ENCODE measurements at regions not wholly inside any gene's neighbourhood (a gene's known extent, or its start where the extent isn't known, plus 50 kb on each side); places are given as distances from the start of the nearest gene placed in this dataset.
"Not testable (repeated sequence)": the region's sequence is repeated elsewhere in the genome, so short reads cannot be mapped to it uniquely, and the experiment has no call there.

DNA sequence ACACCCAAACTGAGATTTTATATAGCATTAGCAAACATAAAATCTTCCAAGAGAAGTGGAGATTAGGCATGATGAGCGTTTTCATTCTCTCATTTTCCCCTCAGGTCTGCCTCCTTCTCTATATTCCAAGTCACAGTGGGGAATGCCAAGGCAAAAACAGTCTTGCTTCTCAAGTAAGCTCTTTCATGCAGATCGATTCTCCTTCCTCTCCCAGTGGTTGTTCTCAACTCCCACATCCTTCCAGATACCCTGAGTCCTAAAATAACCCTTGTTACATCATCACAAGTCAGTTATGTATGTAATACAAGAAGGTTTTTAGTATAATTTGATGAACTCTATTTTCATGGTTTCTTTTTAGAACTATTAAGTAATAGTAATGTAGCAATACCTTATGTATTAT lies 150.6 kb downstream of the TXNL1 start:
- no peak for DNase-seq

DNA sequence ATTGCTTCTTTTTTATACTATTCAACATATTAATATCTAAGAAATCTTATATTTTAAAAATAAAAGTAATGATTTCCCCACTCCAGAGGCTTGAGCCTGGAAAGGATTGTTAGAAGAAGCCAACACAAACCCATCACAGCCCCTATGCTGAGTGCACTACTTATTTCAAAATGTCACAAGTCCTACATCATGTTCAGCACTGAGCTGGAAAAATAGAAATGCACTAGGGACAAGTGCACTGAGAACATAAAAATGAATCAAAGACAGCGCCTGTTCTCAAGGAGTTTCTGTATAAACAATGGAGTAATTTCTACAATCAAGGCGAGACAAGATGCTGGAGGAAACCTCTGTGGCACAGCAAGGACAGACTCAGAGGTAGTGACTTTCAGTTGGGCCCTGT lies 155.0 kb downstream of the TXNL1 start:
- no peak for DNase-seq

DNA sequence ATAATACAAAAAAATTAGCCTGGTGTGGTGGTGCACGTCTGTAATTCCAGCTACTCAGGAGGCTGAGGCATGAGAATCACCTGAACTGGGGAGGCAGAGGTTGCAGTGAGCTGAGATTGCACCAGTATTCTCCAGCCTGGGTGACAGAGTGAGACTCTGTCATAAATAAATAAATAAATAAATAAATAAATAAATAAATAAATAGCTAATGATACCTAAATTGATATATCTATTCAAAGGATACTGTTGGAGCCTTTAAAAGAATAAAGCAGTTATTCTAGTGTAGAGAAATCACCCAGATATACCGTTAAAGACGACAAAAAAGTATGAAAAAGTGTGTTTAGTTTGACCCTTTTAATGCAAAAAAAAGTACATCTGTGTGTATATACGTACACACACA lies 155.6 kb downstream of the TXNL1 start:
- DNase-seq, result not testable (repeated sequence)

DNA sequence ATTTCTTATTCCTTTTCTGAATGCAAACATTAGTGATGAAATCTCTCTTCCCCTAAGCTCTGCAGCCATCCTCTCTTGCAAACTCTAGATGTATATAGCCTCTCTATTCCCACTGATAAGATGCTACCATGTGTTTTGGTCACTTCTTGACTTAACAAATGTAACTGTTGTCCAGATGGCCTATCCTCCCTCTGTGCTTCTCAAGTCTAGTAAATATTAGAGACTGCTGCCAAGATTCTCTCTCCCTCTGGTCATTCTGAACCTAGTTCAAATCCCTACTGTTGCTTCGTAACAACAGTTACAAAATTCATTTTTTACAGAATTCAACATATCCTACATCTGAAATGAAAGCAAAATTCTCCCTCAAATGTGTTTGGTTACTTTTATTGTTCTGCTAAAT lies 156.6 kb downstream of the TXNL1 start:
- DNase-seq, result no peak

DNA sequence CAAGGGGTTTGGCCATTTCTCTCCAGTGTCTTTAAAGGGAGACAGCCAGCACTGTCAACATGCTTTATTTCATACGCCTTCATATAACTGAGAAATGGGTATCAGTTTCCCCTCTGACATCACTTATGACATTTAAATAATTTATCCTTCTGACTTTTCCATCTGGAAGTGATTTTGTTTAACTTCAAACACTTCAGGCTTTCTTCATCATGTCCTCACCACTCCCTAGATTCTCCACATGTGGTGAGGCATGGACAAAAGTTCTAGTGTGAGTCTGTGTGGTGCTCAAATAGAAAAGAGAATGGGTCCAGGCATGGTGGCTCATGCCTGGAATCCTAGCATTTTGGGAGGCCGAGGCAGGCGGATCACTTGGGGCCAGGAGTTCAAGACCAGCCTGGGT lies 158.6 kb downstream of the TXNL1 start:
- DNase-seq, result no peak

DNA sequence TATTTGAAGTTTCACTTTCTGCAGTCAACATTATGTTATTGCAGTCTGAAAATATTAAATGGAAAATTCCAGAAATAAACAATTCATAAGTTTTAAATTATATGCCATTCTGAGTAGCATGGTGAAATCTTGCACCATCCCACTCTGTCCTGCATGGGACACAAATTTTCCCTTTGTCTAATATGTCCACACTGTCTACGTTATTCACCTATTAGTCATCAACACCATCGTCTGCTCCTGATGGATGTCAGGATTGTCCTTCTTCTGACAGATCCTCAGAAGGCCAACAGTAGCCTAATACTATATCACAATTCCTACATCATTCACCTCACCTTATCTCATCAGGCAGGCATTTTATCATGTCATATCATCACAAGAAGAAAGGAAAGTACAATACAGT lies 163.1 kb downstream of the TXNL1 start:
- no peak for DNase-seq

DNA sequence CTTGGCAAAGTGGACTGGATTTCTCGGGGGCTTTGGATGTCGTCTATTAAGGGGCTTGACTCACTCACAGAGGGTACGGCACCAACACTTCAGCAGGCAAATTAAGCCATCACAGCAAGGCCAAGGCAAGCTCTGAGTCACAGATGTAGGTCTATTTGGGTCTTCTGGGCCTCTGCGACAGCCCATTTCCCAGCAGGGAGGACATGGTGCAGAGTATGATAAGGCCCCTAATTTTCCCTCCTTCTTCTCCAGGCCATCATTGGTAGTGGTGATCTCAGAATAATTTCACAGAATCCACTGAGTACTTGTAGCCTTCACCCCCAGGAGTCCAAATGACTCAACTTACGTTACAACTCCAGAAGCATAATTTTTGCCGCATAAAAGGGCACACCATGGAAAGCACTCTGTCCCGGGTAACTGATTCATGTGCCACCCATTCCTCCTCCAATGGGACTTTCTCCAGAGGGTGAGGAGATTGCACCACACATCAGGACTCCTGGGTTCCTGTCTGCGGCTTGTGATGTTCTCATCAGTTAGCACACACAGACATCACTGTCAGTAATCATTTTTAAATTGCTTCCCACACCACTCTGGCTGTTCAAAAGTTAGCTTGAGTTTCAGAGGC lies 164.9 kb downstream of the TXNL1 start:
- no peak for DNase-seq

DNA sequence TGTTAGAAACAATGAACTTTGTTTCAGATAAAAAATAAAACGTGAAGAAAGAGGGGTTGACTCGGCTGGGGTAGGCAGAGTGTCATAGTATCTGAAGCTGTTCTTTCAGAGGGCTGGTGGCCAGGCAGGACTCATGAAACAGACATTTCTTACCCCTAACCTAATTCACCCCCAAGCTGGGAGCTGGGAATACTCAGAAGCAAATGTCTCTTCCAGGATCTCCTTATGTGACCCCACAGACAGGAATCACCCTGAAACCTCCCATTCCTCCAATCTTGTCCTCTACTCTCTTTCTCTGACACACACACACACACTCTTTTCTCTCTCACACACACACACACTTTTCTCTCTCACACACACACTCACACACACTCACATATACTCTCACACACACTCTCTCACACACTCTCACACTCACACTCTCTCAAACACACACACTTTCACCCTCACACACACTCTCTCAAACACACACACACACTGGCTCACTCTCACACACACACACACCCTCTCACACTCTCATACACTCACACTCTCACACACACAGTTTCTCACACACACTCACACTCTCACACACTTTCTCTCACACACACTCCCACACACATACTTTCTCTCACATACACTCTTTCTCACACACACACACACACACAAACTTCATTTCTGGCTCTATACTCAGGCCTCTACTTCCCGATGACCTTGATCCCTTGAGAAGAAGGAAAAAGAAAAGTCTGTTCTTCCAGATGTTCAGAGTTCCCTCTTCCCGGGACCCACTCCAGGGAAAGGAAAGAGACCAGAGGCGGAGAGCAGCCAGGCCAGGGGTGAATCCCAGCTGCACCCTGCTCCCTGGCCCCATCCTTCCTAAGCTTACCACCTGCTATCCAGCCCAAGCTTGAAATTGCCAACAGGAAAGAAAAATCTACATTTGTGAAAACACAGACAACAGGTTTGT lies 167.7 kb downstream of the TXNL1 start:
- no peak for DNase-seq

DNA sequence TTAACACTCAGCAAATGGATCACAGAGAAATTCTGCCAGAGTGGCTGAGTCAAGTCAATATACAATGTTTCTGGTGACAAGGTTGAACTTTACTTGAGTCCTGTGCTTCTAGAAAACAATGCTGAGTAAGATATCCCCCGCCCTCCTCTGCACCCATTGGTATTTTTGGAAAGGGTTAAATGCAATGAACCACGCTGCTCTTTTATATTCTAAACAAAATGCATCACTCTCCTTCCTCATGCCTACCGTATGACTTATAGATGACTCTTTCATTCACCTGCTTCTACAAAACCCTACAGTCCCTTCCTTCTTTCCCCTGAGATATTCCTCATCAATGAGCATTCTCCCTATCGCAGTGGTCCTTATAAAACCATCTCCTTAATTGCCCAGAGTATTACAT lies 168.8 kb downstream of the TXNL1 start:
- no peak for DNase-seq

DNA sequence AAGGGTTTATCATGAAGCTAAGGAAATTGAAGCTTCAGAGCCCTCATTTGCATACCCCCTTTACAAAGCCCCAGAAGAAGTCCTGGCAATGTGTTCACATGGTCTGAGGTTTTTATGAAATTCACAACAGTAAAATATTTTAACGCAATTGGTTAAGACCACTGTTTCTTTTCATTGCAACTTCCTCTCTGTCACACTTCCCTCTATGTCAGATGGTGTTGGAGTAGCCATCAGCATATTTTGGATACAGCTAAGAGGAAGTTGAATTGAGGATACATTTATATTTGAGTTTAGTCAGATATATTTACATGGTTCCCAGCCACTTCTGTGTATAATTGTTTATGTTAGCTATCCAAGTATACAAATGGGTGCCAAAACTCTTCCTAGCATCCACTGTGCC lies 170.0 kb downstream of the TXNL1 start:
- no peak for DNase-seq

DNA sequence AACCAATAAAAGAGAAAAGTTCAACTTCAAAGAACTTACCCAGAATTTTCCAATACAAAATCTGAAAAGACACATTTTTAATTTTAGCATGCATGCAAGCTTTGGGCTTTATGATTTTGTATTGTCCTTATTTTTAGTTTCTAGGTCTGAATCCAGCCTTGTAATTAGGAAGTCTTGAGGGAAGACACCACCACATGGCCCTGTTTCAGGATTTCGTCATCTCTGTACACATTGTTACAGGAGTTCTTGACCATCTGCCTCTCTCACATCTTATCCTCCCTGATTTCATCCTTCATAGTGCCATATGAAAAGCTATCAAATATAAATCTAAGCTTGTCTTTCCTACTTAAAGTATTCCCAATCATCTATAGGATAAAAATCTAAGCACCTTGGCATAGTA lies 176.1 kb downstream of the TXNL1 start:
- no peak for DNase-seq

DNA sequence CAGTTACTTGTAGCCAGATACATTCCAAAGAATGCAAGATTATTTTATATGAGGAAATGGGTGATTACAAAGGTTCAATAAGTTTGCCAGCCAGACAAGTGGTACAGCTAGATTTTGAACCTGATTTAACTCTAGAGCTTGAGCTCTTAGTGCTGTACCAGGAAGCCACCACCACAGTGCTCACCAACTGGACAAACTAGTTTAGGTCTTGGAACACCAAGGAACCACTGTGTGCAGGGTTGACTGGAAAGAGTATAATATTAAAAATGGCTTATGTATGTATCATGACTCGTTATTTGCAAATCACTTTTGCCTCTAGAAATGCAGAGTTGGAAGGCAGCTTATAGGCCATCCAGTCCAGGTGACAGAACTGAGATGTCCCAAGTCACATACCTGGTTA lies 177.2 kb downstream of the TXNL1 start:
- no peak for DNase-seq

DNA sequence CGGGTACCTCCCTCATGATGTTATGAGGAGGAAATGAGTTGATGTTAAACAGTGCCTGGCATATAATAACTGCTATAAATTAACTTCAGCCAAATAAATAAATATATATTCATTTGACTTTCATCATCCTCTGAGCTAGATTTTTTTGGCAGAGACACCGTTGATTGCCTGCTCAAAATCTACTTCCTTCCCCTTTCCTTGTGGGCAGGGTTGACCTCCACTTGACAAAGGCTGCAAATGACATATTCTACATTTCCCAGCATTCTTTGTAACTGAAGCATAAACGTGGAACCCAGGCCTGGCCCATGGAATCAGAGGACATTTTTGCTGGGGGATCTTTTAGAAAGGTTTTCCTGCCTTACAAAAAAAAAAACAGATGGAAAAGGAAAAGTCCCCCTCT lies 177.8 kb downstream of the TXNL1 start:
- no peak for DNase-seq

DNA sequence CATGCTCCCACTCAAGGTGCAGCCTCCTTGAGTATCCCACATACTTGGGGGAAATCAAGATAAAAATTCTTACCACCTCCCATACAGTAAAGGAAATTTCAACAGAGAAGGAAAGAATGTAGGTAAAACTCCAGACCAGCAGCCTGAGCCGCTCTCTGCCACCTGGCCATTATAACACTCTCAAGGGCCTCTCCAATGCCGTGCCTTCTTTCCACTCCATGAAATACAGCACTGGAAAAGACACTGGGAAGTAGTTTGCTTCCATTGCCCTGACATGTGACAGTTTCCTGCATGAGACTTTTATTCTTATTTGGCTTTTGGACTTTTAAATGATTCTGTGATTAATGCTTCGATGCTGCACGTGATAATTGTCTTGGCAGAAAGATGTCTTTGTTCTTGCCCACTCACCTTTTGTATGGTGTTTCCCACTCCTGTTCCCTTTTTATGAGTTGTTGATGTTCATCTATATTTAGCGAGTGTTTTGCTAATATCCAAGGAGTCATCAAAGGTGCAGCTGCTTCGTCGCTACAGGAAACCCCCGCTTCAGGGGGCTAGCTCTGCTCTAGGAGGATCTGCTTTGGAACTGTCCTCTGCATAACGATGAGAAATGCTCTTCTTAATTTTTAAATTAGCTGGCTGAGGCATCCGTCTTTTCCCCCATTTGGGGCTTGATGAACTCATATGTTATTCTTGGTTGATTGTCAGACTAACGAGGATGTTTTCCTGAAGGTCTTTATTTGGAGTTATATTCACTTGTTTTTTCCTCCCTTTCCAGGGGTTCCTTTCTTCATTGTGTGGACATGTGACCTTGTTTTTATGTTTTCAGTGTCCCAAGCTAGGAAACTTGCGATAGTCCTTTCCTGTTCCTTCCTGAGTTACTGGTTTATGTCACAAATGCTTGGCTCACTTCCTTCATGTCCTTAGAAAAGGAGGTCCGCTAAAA lies 179.4 kb downstream of the TXNL1 start:
- DNase-seq, result no peak

DNA sequence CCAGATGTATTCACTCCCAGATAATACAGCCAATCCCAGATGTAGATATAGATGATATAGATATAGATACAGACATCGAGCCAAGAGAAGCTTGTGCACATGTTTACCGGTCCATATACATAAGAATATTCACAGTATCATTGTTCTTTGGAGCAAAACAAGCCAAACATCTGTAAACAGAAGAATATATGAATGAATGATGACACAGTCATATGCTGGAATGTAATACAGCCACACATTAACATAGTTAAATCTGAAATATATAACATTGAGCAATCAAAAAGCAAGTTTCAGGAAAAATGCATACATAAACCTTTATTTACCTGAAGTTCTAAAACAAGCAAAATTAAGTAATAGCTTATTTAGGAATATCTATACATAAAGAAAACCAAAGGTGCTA lies 182.5 kb downstream of the TXNL1 start:
- no peak for DNase-seq

DNA sequence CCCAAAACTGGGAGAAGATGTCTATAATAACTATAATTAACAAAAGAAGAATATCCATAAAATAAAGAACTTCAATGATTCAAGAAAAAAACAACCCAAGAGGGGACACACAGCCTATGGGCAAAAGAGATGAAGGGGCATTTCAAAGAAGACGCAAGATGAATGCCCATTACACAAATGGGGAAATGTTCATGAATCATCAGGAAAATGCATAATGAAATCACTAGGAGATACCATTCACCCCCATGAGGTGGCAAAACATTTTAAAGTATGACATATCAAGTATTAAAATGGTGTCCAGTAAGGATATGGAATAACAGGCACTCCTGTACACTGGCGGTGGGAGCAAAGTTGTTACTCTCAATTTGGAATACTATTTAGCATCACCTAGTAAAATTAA lies 183.3 kb downstream of the TXNL1 start:
- DNase-seq, result no peak

DNA sequence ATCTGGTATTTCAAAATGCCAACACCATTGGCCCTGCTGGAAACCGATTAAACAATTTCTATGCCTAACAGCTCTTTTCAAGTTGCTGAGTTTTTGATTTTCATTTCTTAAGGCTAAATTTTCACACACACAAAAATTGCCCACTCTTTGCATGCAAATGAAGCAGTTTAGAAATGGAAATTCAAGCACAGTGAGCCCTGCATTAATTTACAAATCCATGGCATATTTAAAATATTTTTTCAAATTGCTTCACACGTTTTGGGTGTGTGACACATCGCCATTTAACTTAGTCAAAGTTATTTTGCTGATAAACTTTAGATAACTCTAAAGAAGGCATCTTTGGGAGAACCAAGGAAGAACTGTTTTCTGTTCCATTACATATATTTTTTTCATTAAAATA lies 184.8 kb downstream of the TXNL1 start:
- no peak for DNase-seq

DNA sequence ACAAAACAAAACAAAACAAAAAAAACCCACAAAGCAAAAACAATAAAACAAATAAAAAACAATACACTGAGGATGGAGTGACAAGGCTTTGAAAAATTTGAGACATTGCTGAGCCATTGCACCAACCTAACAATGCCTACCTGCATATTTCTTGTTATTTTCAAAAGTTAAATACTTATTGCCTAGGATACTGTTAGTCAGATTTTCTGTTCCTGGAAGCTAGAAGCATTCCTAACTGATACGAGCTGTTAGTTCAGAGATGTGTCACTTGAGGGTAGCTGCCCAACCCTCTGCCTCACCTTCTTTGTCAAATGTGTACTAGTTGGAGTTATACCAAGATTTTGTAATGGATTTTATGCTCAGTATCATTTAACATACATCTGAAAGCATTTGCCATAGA lies 187.2 kb downstream of the TXNL1 start:
- no peak for DNase-seq

DNA sequence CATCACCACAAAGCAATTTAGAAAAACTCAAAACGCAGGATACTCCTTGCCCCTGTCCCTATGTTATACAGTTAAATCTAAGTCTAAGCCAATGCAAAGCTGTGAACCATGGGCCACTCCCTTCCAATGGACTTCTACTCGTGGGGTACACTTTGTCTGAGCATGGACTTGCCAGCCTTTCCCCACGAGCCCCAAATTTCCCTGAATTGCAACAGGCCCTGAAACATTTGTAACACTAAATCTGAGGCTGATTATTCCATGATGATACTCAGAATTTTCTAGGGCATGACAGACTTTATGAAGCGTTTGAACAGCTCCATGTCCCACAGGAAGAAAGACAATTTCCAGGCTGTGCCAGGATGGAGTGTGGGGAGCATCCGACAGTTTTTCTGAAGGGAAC lies 189.6 kb downstream of the TXNL1 start:
- no peak for DNase-seq

DNA sequence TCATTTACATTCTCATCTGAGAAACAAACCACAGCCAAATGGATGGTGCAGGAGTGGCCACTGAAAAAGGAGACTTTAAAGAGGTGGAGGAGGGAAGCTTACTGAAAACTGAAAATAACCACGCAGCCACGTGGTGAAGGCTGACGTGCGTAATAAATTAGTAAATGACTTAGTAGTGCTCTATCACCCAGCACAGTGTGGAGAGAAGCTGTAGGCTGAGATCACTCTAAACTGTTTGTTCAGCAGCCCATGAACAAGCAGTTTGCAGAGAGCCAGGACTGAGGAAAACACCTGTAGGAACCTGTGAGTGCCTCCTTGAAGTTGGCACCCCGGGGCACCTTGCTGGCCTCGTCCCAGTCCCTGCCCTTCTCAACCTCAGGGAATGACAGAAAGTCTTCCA lies 193.0 kb downstream of the TXNL1 start:
- DNase-seq, result no peak

DNA sequence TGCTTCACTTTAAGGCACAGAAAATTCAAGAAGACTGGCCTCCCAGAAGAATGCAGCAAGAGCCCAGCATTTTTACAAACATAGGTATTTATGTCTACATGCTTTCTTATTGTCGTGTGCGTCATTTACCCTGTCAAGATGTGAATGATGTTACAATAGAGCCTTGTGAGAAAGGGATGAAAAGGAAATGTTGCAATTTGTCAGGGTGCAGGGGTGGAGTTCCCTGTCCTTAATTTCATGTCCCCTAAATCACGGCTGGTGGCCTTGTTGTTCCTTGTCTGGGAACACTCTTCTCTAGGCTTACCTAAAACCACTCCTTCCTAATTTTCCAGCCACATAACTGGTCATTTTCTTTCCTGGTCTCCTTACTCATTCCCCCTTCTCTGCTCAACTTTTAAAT lies 194.2 kb downstream of the TXNL1 start:
- DNase-seq, result no peak

DNA sequence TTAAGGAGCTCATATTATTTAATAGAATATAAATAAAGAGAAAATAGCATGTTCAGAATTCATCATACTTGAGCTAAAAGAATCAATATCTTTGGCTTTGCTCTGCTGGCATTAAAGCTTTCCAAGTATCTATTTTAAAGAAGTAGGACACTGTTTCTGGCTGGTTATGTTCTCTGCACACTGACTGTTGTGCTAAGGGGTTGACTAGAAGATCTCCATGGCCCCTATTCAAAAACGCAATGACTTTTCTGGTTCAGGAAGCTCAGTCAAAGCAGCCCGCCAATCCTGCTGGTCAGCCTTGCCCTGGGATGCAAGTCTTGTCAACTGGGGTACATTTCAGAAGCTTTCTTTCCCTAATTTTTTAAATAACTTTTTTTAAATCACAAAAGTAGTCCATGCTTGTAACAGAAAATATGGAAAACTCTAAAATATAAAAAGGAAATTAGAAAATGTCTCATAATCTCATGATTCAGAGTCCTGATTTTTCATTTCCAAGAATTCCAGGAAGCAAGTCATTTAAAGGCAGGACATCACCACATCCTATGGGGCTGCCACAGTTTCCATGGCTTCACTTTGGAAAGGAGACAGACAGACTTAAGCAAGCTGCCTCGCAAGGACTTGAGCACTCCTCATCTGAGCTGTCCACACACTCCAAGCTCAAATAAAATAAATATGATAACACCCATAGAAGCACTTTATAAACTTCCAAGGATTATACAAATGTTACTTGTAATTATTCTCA lies 195.1 kb downstream of the TXNL1 start:
- no peak for DNase-seq

DNA sequence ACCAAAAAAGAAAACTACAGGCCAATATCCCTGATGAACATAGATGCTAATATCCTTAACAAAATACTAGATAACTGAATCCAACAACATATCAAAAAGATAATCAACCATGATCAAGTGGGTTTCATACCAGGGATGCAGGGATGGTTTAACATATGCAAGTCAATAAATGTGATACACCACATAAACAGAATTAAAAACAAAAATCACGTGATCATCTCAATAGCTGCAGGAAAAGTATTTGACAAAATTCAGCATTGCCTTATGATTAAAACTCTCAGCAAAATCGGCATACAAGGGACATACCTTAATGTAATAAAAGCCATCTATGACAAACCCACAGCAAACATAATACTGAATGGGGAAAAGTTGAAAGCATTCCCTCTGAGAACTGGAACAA lies 199.9 kb downstream of the TXNL1 start:
- not testable (repeated sequence) for DNase-seq

All from NCI-H2107 (cell line).